ENCODE measurements at regions not wholly inside any gene's neighbourhood (a gene's known extent, or its start where the extent isn't known, plus 50 kb on each side); places are given as distances from the start of the nearest gene placed in this dataset.

- TF ChIP-seq SIN3A (IDR thresholded peaks at IDR 0.05; ENCODE audit: borderline replicate concordance, insufficient read depth, low read length) (no peak), TAF1 (IDR thresholded peaks at IDR 0.05; ENCODE audit: borderline replicate concordance, insufficient read depth, low read length) (no peak), FOXP2 (optimal IDR thresholded peaks at IDR 0.05; ENCODE audit: borderline replicate concordance, extremely low read depth, extremely low read length, insufficient read depth) (no peak), REST (IDR thresholded peaks at IDR 0.05; ENCODE audit: insufficient read depth in 1 of 2, low read depth in 2 of 2, low read length in 2 of 2) (no peak), POLR2AphosphoS5 (IDR thresholded peaks at IDR 0.05; ENCODE audit: low read depth, low read length) (no peak)
These were observed 233.4 kb downstream of the SQOR start for GRCh38 chr15:45868109-45868691.
